ENCODE measurements at regions not wholly inside any gene's neighbourhood (a gene's known extent, or its start where the extent isn't known, plus 50 kb on each side); places are given as distances from the start of the nearest gene placed in this dataset.

GRCh38 chr3:80997622-80998021, 763.8 kb downstream of the GBE1 start:
- H3K9me3 ChIP-seq = no peaks in the 10 kb centered on the region
- no peak for DNase-seq
- H3K4me3 ChIP-seq (ENCODE audit: low read depth, low read length) = no peak overlapping the region
- TF ChIP-seq, protein P1, sequence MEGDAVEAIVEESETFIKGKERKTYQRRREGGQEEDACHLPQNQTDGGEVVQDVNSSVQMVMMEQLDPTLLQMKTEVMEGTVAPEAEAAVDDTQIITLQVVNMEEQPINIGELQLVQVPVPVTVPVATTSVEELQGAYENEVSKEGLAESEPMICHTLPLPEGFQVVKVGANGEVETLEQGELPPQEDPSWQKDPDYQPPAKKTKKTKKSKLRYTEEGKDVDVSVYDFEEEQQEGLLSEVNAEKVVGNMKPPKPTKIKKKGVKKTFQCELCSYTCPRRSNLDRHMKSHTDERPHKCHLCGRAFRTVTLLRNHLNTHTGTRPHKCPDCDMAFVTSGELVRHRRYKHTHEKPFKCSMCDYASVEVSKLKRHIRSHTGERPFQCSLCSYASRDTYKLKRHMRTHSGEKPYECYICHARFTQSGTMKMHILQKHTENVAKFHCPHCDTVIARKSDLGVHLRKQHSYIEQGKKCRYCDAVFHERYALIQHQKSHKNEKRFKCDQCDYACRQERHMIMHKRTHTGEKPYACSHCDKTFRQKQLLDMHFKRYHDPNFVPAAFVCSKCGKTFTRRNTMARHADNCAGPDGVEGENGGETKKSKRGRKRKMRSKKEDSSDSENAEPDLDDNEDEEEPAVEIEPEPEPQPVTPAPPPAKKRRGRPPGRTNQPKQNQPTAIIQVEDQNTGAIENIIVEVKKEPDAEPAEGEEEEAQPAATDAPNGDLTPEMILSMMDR (IDR thresholded peaks at IDR 0.05; ENCODE audit: low read depth, low read length) = no peak
- H3K27me3 ChIP-seq = no peaks in the 10 kb centered on the region
- H3K36me3 ChIP-seq = no peaks in the 10 kb centered on the region
- H3K4me1 ChIP-seq = no peaks in the 10 kb centered on the region

DNA sequence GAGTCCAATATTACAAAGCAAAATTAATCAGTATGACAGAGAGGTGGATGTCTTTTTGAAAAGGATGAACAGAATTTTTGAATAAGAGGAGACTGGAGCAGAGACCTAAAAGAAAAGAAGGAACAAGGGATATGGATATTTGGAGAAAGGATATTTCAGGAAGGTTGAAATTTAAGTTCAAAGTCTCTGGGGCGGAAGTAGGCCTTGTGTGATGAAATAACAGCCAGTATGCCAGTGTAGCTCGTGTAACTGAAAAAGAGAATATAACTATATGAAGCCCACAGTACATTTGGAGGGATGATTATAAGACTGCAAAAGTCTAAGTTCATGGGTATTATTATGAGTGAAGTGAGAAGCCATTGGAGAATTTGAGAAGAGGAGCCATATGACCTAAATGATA, 766.7 kb downstream of the GBE1 start:
- no peak for DNase-seq
- Histone ChIP-seq H3K27me3 (no peaks in the 10 kb centered on the region), H3K9me3 (no peaks in the 10 kb centered on the region), H3K36me3 (no peaks in the 10 kb centered on the region), H3K4me1 (no peaks in the 10 kb centered on the region), H3K4me3 (ENCODE audit: low read depth, low read length) (no peak overlapping the region)
- TF ChIP-seq, protein P1 (IDR thresholded peaks at IDR 0.05; ENCODE audit: low read depth, low read length) = no peak

GRCh38 chr3:80994085-80994665, 767.3 kb downstream of the GBE1 start:
- no peak for DNase-seq
- H3K4me1 ChIP-seq = no peaks in the 10 kb centered on the region
- TF ChIP-seq, protein P1 (IDR thresholded peaks at IDR 0.05; ENCODE audit: low read depth, low read length) = no peak
- H3K4me3 ChIP-seq (ENCODE audit: low read depth, low read length) = no peak overlapping the region
- no peaks in the 10 kb centered on the region for H3K9me3 ChIP-seq
- no peaks in the 10 kb centered on the region for H3K36me3 ChIP-seq
- H3K27me3 ChIP-seq = no peaks in the 10 kb centered on the region

DNA sequence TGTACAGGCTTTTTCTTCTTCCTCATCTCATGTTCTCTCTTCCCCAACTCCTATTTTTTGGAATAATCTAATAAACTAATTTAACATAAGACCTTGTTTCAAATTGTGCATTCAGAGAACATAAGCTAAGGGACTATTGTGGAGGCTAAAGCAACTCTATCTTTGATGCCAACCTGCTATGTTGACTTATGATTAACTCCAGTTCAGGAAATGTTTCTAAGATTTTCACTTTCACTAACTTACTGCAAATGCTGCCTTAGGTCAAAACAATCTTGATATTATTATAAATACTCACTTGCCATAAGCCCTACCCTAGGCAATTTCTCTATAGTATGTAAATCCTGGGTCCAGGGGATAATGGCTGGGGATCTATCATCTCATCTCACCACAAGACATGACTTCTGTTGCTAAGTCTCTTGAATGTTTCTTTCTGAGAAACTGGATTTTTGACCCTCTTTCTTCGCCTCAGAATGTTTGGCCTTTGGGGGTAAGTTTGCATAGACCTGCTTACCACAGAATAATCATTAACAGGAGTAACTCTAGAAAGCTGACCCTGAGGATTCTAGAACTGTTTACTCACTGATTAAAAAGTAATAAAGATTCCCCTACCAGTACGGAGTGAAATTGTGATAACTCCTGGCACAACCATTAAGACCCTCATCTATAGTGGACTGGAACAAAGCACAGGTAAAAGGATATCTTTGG, 768.1 kb downstream of the GBE1 start:
- TF ChIP-seq, protein P1 (IDR thresholded peaks at IDR 0.05; ENCODE audit: low read depth, low read length) = no peak
- H3K9me3 ChIP-seq = no peaks in the 10 kb centered on the region
- no peaks in the 10 kb centered on the region for H3K36me3 ChIP-seq
- no peak for DNase-seq
- no peaks in the 10 kb centered on the region for H3K4me1 ChIP-seq
- no peaks in the 10 kb centered on the region for H3K27me3 ChIP-seq
- H3K4me3 ChIP-seq (ENCODE audit: low read depth, low read length) = no peak overlapping the region

GRCh38 chr3:80983753-80984152, 777.7 kb downstream of the GBE1 start:
- no peaks in the 10 kb centered on the region for H3K4me1 ChIP-seq
- TF ChIP-seq, protein P1 (IDR thresholded peaks at IDR 0.05; ENCODE audit: low read depth, low read length) = no peak
- no peak overlapping the region for H3K4me3 ChIP-seq (ENCODE audit: low read depth, low read length)
- H3K36me3 ChIP-seq = no peaks in the 10 kb centered on the region
- no peaks in the 10 kb centered on the region for H3K27me3 ChIP-seq
- H3K9me3 ChIP-seq = no peaks in the 10 kb centered on the region
- DNase-seq = no peak

DNA sequence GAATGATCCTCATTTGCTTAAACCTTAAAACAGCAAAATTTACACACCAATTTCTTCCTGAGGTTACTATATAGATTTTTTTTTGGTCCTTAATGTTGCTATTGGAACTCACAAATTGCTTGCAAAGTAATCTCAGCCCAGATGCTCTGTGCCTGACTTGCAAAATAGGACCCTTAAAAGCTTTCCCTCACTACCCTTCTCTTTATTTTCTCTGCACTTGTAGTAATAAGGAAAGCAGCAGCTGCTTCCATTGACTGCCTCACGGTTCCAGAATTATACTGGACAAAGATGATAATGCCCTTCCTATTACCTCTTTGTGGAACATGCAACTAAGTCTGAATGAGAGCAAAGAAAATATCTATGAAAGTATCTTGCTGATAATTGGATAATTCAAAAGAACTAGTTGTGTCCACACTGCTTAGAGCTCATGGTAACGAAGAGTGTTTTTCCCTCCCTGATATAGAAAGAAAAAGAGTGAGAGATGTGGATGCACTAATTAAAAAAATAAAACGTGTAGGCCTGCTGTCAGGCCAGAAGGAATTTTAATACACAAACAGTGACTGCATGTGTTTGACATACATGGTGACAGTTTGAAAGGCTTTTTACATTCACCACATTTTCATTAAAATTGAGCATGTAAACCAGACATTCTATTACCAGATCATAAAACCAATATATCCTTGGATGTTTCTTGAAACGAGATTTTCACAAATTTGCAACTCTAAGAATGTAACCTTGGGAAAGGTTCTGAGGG, 783.1 kb downstream of the GBE1 start:
- Histone ChIP-seq H3K4me3 (ENCODE audit: low read depth, low read length) (no peak overlapping the region), H3K9me3 (no peaks in the 10 kb centered on the region), H3K4me1 (no peaks in the 10 kb centered on the region), H3K27me3 (no peaks in the 10 kb centered on the region), H3K36me3 (no peaks in the 10 kb centered on the region)
- TF ChIP-seq, protein P1 (IDR thresholded peaks at IDR 0.05; ENCODE audit: low read depth, low read length) = no peak
- DNase-seq = no peak

Measured in BE2C (cell line).